Mesothelial cell of epicardium (in vitro differentiated cells): ENCODE measurements at regions not wholly inside any gene's neighbourhood (a gene's known extent, or its start where the extent isn't known, plus 50 kb on each side); places are given as distances from the start of the nearest gene placed in this dataset.

Experiments used
- DNase-seq, 2 experiments: peaks; one replicate each; pipeline ENCODE4 v3.0.0; 2021; ENCODE audit warnings: low spot score in 2 of 2; ENCODE audit not compliant: unreplicated experiment in 2 of 2
- H3K27ac Mint-ChIP-seq: 2 replicates; pipeline ENCODE4 v1.8.0; 2021; ENCODE audit warnings: mixed read lengths
- H3K27me3 Mint-ChIP-seq: 2 replicates; pipeline ENCODE4 v1.8.0; 2021; ENCODE audit warnings: low read depth, mixed read lengths
- H3K36me3 Mint-ChIP-seq: 2 replicates; pipeline ENCODE4 v1.8.0; 2021; ENCODE audit warnings: mixed read lengths
- H3K4me1 Mint-ChIP-seq: 2 replicates; pipeline ENCODE4 v1.8.0; 2021; ENCODE audit warnings: mixed read lengths
- H3K4me3 Mint-ChIP-seq: 2 replicates; pipeline ENCODE4 v1.8.0; 2021; ENCODE audit warnings: mild to moderate bottlenecking, moderate library complexity, mixed read lengths
- H3K9me3 Mint-ChIP-seq: 2 replicates; pipeline ENCODE4 v1.8.0; 2021; ENCODE audit warnings: mixed read lengths
- CTCF ChIP-seq: fragments of 200-600 bp; sonication (generic); IDR thresholded peaks from one replicate; pipeline ENCODE4 v1.5.0; 2021; ENCODE audit warnings: antibody characterized with exemption; ENCODE audit not compliant: unreplicated experiment

GRCh38 chrX:127782904-127783303 is 269.3 kb downstream of the ACTRT1 start:
- H3K4me3 Mint-ChIP-seq: no peak overlapping the region
- no peaks in the 10 kb centered on the region for H3K36me3 Mint-ChIP-seq
- no peaks in the 10 kb centered on the region for H3K27me3 Mint-ChIP-seq
- H3K9me3 Mint-ChIP-seq: peaks cover 80% of the 10 kb centered on the region
- H3K27ac Mint-ChIP-seq: no peak overlapping the region
- no peak for TF ChIP-seq CTCF
- no peaks in the 10 kb centered on the region for H3K4me1 Mint-ChIP-seq
- DNase-seq: no peak

- Mint-ChIP-seq H3K9me3 (peaks cover 40% of the 10 kb centered on the region), H3K4me3 (no peak overlapping the region), H3K4me1 (no peaks in the 10 kb centered on the region), H3K27me3 (no peaks in the 10 kb centered on the region), H3K27ac (no peak overlapping the region), H3K36me3 (no peaks in the 10 kb centered on the region)
- DNase-seq: no peak
- TF ChIP-seq CTCF: no peak
Measured at GRCh38 chrX:127764674-127765073, 287.5 kb downstream of the ACTRT1 start.

GRCh38 chrX:127762663-127763062 is 289.5 kb downstream of the ACTRT1 start:
- Mint-ChIP-seq H3K4me3 (no peak overlapping the region), H3K9me3 (peaks cover 26% of the 10 kb centered on the region), H3K4me1 (no peaks in the 10 kb centered on the region), H3K36me3 (no peaks in the 10 kb centered on the region), H3K27ac (no peak overlapping the region), H3K27me3 (no peaks in the 10 kb centered on the region)
- no peak for TF ChIP-seq CTCF
- no peak for DNase-seq

GRCh38 chrX:127732709-127733108 is 319.5 kb downstream of the ACTRT1 start:
- Mint-ChIP-seq H3K4me1 (no peaks in the 10 kb centered on the region), H3K36me3 (no peaks in the 10 kb centered on the region), H3K27me3 (no peaks in the 10 kb centered on the region), H3K4me3 (no peak overlapping the region), H3K27ac (no peak overlapping the region), H3K9me3 (peaks cover 35% of the 10 kb centered on the region)
- no peak for DNase-seq
- no peak for TF ChIP-seq CTCF

GRCh38 chrX:127726227-127726626 is 326.0 kb downstream of the ACTRT1 start:
- H3K36me3 Mint-ChIP-seq: no peaks in the 10 kb centered on the region
- H3K4me3 Mint-ChIP-seq: no peak overlapping the region
- no peak for DNase-seq
- no peaks in the 10 kb centered on the region for H3K27me3 Mint-ChIP-seq
- peaks cover 23% of the 10 kb centered on the region for H3K9me3 Mint-ChIP-seq
- TF ChIP-seq CTCF: no peak
- H3K4me1 Mint-ChIP-seq: peaks cover 3% of the 10 kb centered on the region
- no peak overlapping the region for H3K27ac Mint-ChIP-seq

GRCh38 chrX:127708155-127708554 is 344.0 kb downstream of the ACTRT1 start:
- Mint-ChIP-seq H3K9me3 (peaks cover 47% of the 10 kb centered on the region), H3K36me3 (no peaks in the 10 kb centered on the region), H3K4me3 (no peak overlapping the region), H3K27me3 (no peaks in the 10 kb centered on the region), H3K27ac (no peak overlapping the region), H3K4me1 (no peaks in the 10 kb centered on the region)
- TF ChIP-seq CTCF: no peak
- no peak for DNase-seq
